ENCODE measurements at regions not wholly inside any gene's neighbourhood (a gene's known extent, or its start where the extent isn't known, plus 50 kb on each side); places are given as distances from the start of the nearest gene placed in this dataset.
"Not testable (repeated sequence)": the region's sequence is repeated elsewhere in the genome, so short reads cannot be mapped to it uniquely, and the experiment has no call there.

GRCh38 chr11:87970762-87971161, 204.5 kb downstream of the RAB38 start:
- no peak for DNase-seq (ENCODE audit: low spot score)

DNA sequence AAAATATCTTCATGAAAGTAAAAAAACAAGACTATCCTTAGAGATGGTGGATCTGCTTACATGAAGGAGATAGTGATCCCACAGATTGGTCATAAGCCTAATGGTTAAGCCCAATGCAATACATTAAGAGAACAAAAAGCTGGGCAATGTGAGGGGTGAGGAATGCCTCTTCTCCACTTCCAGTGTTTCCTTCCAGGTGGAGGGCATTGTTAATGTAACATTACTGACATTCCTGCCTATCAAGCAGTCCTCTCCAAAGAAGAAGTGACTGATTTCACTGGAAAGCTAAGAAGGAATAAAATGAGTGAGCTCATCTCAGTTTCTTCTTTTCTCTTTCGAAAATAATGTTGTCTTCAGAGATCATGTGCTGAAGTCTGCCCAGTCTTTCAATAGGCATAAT, 207.8 kb downstream of the RAB38 start:
- DNase-seq (ENCODE audit: low spot score): no peak

- DNase-seq (ENCODE audit: low spot score): no peak
Observed at GRCh38 chr11:87966694-87967093, 208.5 kb downstream of the RAB38 start.

- DNase-seq (ENCODE audit: low spot score): no peak
Observed at GRCh38 chr11:87966216-87966615, 209.0 kb downstream of the RAB38 start.

DNA sequence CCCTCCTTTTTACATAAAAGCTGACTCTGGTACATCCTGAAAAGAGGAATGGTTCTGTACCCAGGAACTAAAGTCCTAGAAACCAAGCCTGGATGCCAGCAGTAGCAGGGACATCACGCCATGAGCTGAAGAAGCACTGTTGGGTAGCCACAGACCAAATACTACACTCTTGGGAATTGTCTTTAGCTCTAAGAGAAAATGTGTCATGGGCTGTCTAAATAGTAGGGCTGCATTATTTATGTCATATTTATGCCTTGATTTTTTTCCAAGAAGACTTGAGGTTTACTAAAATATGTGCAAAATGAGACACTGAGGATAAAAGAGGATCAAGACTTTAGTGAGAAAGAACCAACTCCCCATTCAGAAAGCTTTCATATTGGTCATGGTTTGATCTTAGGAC, 213.6 kb downstream of the RAB38 start:
- no peak for DNase-seq (ENCODE audit: low spot score)

DNA sequence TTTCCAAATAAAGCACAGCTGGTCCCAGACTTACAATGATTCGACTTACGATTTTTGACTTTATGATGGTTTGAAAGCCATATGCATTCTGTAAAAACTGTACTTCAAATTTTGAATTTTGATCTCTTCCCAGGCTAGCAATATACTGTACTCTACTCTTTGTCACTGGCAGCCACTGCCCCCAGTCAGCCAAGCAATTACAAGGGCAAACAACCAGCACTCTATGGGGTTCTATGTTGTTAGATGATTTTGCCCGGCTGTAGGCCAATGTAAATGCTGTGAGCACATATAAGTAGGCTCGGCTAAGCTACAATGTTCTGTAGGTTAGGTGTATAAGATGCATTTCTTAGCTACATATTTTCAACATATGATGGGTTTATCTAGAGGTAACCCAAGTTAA, 217.3 kb downstream of the RAB38 start:
- DNase-seq (ENCODE audit: low spot score): no peak

DNA sequence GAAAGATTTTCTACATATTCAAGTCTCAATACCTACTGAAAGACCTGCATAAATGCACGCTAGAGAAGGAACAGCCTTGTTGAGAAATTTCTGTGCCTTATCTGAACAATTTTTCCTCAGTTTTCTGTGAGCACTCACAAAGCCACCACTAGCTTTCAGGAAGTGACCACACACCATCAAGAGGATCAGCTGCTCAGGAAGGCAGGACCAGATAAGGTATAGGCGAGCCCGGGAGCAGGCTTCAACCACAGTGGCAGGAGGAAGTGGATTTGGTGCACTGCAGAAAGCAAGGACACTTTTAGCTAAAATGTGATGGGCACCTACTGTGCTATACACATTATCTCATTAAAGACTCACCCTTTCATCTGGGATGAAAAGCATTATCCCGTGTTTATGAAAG, 220.8 kb downstream of the RAB38 start:
- no peak for DNase-seq (ENCODE audit: low spot score)

- DNase-seq (ENCODE audit: low spot score): no peak
Observed at GRCh38 chr11:87942786-87943185, 232.5 kb downstream of the RAB38 start.

DNA sequence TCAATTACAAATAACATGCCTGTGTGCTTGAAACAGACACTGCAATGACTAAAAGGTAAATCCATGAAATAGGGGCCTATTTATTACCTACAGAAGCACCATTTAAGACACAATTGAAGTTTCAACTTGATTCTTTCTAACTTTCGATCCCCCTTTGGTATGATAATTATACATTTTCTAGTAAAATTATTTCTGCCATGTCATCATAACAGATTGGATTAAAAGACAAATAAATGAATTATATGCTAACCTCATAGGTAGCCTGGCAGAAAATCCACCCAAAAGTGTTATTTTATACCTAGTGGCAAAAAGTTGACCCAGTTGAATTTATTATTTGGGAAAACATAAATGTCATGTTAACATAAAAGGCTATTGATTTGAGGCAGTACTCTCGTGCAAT, 241.1 kb downstream of the RAB38 start:
- no peak for DNase-seq (ENCODE audit: low spot score)

GRCh38 chr11:87926250-87926970, 248.8 kb downstream of the RAB38 start:
- DNase-seq (ENCODE audit: low spot score): no peak

DNA sequence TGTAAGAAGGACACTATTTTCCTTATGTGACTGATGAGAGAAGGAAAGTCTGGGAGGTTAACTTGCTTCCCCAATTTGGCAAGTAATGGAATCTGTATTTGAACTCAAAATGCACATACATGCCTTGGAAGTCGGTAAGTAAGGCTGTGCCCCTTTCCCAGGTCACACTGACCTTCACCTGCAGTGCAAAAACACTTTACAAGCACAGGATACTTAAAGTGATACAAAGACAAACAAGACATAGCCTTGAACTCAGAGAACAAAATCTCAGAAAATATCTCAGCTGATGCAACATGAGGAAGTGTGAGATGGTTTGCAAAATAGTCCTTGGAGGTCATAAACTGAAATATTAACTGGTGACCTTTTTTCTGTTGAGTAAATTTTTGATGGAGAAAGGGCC, 251.1 kb downstream of the RAB38 start:
- no peak for DNase-seq (ENCODE audit: low spot score)

- no peak for DNase-seq (ENCODE audit: low spot score)
Observed at GRCh38 chr11:87917111-87917510, 258.1 kb downstream of the RAB38 start.

GRCh38 chr11:87909178-87909577, 266.1 kb downstream of the RAB38 start:
- DNase-seq (ENCODE audit: low spot score): no peak

- DNase-seq (ENCODE audit: low spot score): no peak
Observed at GRCh38 chr11:87908086-87908485, 267.2 kb downstream of the RAB38 start.

GRCh38 chr11:87903345-87903744, 271.9 kb downstream of the RAB38 start:
- DNase-seq (ENCODE audit: low spot score): no peak

DNA sequence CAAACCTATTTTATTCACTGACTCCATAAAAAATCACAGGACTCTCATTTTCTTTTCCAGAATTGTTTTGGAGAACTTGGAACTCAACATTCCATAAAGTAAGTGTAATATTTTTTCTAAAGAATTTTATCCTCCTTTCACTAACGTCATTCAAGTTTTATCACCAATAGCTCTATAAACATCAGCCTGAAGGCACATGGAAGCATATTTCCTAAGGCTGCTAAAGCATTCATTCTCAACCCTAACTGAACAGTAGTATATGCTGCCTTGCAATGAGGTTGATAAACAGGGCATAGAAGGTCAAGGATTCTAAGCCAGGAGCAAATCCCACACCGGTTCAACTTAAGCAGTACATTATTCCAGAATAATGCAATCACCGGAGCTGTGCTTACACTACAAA, 273.9 kb downstream of the RAB38 start:
- no peak for DNase-seq (ENCODE audit: low spot score)

- DNase-seq (ENCODE audit: low spot score): no peak
Observed at GRCh38 chr11:87897921-87898320, 277.3 kb downstream of the RAB38 start.

- no peak for DNase-seq (ENCODE audit: low spot score)
Observed at GRCh38 chr11:87897071-87897470, 278.2 kb downstream of the RAB38 start.

- DNase-seq (ENCODE audit: low spot score): no peak
Observed at GRCh38 chr11:87894961-87895360, 280.3 kb downstream of the RAB38 start.

DNA sequence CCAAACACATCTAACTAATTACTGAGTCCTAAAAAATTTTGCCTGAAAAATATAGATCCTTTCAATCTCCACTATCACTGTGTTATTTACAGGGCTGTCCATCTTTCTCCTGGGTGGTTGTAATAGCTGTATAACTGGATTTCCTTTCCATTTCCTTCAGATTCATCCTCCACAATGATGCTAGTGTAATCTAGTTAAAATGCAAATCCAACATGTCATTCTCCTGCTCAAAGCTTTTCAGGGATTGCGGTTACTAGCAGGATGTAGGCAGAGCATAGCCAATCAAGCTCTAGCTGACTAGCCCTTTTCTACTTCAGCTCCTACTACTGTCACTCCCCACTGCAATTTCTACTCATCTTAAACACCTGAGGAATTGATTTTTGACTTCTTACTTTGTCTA, 283.0 kb downstream of the RAB38 start:
- no peak for DNase-seq (ENCODE audit: low spot score)

- no peak for DNase-seq (ENCODE audit: low spot score)
Observed at GRCh38 chr11:87889126-87889525, 286.1 kb downstream of the RAB38 start.

GRCh38 chr11:87885084-87885483, 290.2 kb downstream of the RAB38 start:
- DNase-seq (ENCODE audit: low spot score): not testable (repeated sequence)

GRCh38 chr11:87879118-87879517, 296.1 kb downstream of the RAB38 start:
- DNase-seq (ENCODE audit: low spot score): no peak

- no peak for DNase-seq (ENCODE audit: low spot score)
Observed at GRCh38 chr11:87878373-87878825, 296.8 kb downstream of the RAB38 start.

Measured in CD4-positive, alpha-beta T cell treated with Interleukin-15 for 4 hours (primary cell).